Mesendoderm (in vitro differentiated cells): ENCODE measurements at regions not wholly inside any gene's neighbourhood (a gene's known extent, or its start where the extent isn't known, plus 50 kb on each side); places are given as distances from the start of the nearest gene placed in this dataset.

Experiments
- DNase-seq: peaks from one replicate; pipeline ENCODE4 v3.0.0; 2013
- H2AK5ac ChIP-seq: 2 replicates; pipeline ENCODE4 v1.6.1; 2013; ENCODE audit warnings: low read length, inconsistent platforms
- H2BK120ac ChIP-seq: 2 replicates; pipeline ENCODE4 v1.6.1; 2013; ENCODE audit warnings: low read depth, mild to moderate bottlenecking, low read length, moderate library complexity, mixed read lengths
- H2BK15ac ChIP-seq: replicated peaks from 2 replicates; pipeline ENCODE4 v1.6.1; 2013; ENCODE audit warnings: low read depth, mild to moderate bottlenecking, moderate library complexity
- H2BK5ac ChIP-seq: 2 replicates; pipeline ENCODE4 v1.6.1; 2013; ENCODE audit warnings: low read length, inconsistent platforms
- H3K18ac ChIP-seq: 2 replicates; pipeline ENCODE4 v1.6.1; 2013; ENCODE audit warnings: mild to moderate bottlenecking, low read length, mixed read lengths
- H3K23ac ChIP-seq: one replicate; pipeline ENCODE4 v1.6.1; 2013; ENCODE audit warnings: low read length
- H3K27ac ChIP-seq: 2 replicates; pipeline ENCODE4 v1.5.1; 2013; ENCODE audit warnings: low read depth, mild to moderate bottlenecking, inconsistent platforms, low read length, moderate library complexity
- H3K27me3 ChIP-seq: 2 replicates; pipeline ENCODE4 v1.6.1; 2013; ENCODE audit warnings: low read length, control low read depth, mild to moderate bottlenecking, inconsistent platforms; ENCODE audit not compliant: insufficient read depth, poor library complexity
- H3K36me3 ChIP-seq: 2 replicates; pipeline ENCODE4 v1.6.1; 2013; ENCODE audit warnings: low read length, inconsistent platforms; ENCODE audit not compliant: control insufficient read depth, insufficient read depth
- H3K4ac ChIP-seq: one replicate; pipeline ENCODE4 v1.6.1; 2013; ENCODE audit warnings: low read depth, mild to moderate bottlenecking, low read length, moderate library complexity
- H3K4me1 ChIP-seq: 2 replicates; pipeline ENCODE4 v1.6.1; 2013; ENCODE audit warnings: low read depth, low read length, inconsistent platforms; ENCODE audit not compliant: control insufficient read depth
- H3K4me2 ChIP-seq: 2 replicates; pipeline ENCODE4 v1.6.1; 2013; ENCODE audit warnings: low read length
- H3K4me3 ChIP-seq: 2 replicates; pipeline ENCODE4 v1.5.1; 2013; ENCODE audit warnings: mild to moderate bottlenecking, low read length
- H3K56ac ChIP-seq: one replicate; pipeline ENCODE4 v1.6.1; 2013; ENCODE audit warnings: low read length
- H3K79me1 ChIP-seq: 2 replicates; pipeline ENCODE4 v1.6.1; 2013; ENCODE audit warnings: low read length, inconsistent platforms
- H3K79me2 ChIP-seq: 2 replicates; pipeline ENCODE4 v1.6.1; 2013; ENCODE audit warnings: mild to moderate bottlenecking, low read length; ENCODE audit not compliant: control insufficient read depth, insufficient read depth
- H3K9ac ChIP-seq: 2 replicates; pipeline ENCODE4 v1.6.1; 2013; ENCODE audit warnings: low read length, inconsistent platforms
- H4K5ac ChIP-seq: one replicate; pipeline ENCODE4 v1.6.1; 2013; ENCODE audit warnings: low read length
- H4K8ac ChIP-seq: one replicate; pipeline ENCODE4 v1.6.1; 2013; ENCODE audit warnings: low read depth, mild to moderate bottlenecking, control low read depth, low read length, moderate library complexity
- WGBS: extraction: QIAGEN DNeasy Blood & Tissue Kit; methylation state at CpG from one replicate; pipeline ENCODE4 v1.1.7; 2013; ENCODE audit warnings: low lambda C conversion rate, missing lambda C conversion rate; ENCODE audit not compliant: insufficient coverage; ENCODE audit errors: extremely low coverage; 5-methylcytosine and 5-hydroxymethylcytosine counted together

DNA sequence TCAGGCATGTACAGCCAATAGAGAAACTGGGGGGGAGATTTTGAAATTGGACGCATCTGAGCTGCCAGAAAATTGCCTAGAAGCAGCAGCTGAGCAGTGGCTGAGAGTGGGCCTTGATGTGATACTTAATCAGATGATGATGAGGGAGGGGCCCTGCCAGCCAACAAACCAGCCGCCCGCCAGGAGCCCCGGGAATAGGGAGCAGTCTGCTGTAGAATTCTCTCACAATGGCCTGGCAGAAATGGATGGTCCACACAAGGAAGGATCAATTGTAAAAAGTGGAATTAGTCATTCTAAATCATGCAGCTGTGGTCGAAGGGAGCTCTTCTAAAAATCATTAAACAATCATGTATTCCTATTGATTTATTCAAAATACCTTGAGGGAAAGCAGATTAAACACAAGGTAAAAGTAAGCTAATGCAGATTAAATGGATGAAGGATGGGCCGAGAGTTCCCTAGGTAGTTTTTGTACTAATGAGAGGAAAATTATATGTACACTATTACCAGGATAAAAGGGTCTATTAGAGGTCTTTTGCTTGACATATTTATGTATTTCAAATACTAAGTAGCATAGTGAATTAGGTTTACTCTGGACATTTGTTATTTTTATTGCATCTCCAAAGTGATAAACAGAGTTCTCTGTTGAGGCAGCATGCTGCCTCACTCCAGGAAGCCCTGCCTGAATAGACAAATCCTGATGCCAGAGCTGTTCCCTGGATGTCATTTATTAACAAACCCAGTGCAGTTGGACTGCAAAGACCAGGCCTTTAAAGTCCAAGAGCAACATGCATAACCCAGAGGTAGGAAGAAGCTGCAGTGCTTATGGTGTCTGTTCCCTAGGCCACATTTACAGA lies 91.3 kb downstream of the NKX6-1 start:
- H3K27ac ChIP-seq, result no peak overlapping the region
- H3K4me3 ChIP-seq, result no peak overlapping the region

GRCh38 chr4:84403656-84404055 lies 95.4 kb downstream of the NKX6-1 start:
- no peak for DNase-seq

More for the DNA sequence above, 91.3 kb downstream of the NKX6-1 start:
- Histone ChIP-seq H2BK15ac (no peak overlapping the region), H3K36me3 (no peaks in the 10 kb centered on the region), H3K27me3 (no peaks in the 10 kb centered on the region), H3K18ac (no peak overlapping the region), H3K56ac (no peak overlapping the region), H2BK5ac (no peak overlapping the region), H3K9ac (no peak overlapping the region), H3K4ac (no peak overlapping the region), H2BK120ac (no peak overlapping the region), H2AK5ac (no peak overlapping the region), H4K8ac (no peak overlapping the region), H3K23ac (no peak overlapping the region), H3K79me2 (no peaks in the 10 kb centered on the region), H3K79me1 (no peaks in the 10 kb centered on the region), H4K5ac (no peak overlapping the region), H3K4me2 (no peak overlapping the region), H3K4me1 (no peaks in the 10 kb centered on the region)
- no CpG with 5 or more reads among the region's 6 CpGs for WGBS
- DNase-seq, result no peak

DNA sequence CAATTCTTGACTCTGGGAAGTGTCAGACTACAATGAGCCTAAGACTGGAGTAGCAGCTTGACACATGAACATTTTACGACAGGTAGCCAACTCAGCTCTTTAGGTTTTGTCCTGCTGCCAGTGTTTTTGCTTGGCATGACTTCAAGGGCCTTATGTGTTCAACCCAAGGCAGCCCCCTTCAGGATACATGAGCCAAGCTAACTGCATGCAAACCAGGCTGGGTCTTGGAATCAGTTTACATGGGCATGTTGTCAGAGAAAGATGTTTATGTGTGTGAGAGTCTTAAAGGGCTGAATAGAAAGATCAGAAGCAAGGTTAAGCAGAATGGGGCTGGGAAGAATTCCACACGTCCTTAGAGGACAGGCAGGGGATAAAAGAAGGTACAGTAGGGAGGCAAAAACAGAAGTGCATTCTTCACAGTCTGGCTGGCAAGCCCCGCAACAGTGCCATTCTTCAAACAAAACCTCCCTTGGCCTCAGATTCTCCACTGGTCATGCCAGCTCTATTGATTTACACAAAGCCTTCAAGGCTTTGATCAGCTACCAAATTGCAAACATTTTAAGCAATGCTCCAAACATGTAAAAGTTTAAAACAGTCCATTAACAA lies 97.3 kb downstream of the NKX6-1 start:
- no peak overlapping the region for H2AK5ac ChIP-seq
- H3K23ac ChIP-seq, result no peak overlapping the region
- H3K18ac ChIP-seq, result no peak overlapping the region
- no peak overlapping the region for H2BK120ac ChIP-seq
- no peak for DNase-seq
- H2BK5ac ChIP-seq, result no peak overlapping the region
- H3K4me2 ChIP-seq, result no peak overlapping the region
- H3K79me1 ChIP-seq, result no peaks in the 10 kb centered on the region
- no peak overlapping the region for H3K4ac ChIP-seq
- H2BK15ac ChIP-seq, result no peak overlapping the region
- H3K4me1 ChIP-seq, result no peaks in the 10 kb centered on the region
- H4K5ac ChIP-seq, result no peak overlapping the region
- no CpG with 5 or more reads among the region's 3 CpGs for WGBS
- H3K27ac ChIP-seq, result no peak overlapping the region
- no peak overlapping the region for H3K56ac ChIP-seq
- no peaks in the 10 kb centered on the region for H3K27me3 ChIP-seq
- H3K36me3 ChIP-seq, result no peaks in the 10 kb centered on the region
- no peak overlapping the region for H4K8ac ChIP-seq
- no peaks in the 10 kb centered on the region for H3K79me2 ChIP-seq
- H3K4me3 ChIP-seq, result no peak overlapping the region
- H3K9ac ChIP-seq, result no peak overlapping the region

More at GRCh38 chr4:84403656-84404055, 95.4 kb downstream of the NKX6-1 start:
- Histone ChIP-seq H3K4me3 (no peak overlapping the region), H3K56ac (no peak overlapping the region), H3K4me1 (no peaks in the 10 kb centered on the region), H2BK5ac (no peak overlapping the region), H3K36me3 (no peaks in the 10 kb centered on the region), H3K4ac (no peak overlapping the region), H3K9ac (no peak overlapping the region), H3K18ac (no peak overlapping the region), H3K27ac (no peak overlapping the region), H3K4me2 (no peak overlapping the region), H4K8ac (no peak overlapping the region), H4K5ac (no peak overlapping the region), H2BK120ac (no peak overlapping the region), H3K79me1 (no peaks in the 10 kb centered on the region), H3K27me3 (no peaks in the 10 kb centered on the region), H3K79me2 (no peaks in the 10 kb centered on the region), H3K23ac (no peak overlapping the region), H2AK5ac (no peak overlapping the region), H2BK15ac (no peak overlapping the region)
- WGBS, result no CpG with 5 or more reads among the region's 4 CpGs

- no peak overlapping the region for H4K8ac ChIP-seq
- H3K9ac ChIP-seq, result no peak overlapping the region
- no peak overlapping the region for H3K23ac ChIP-seq
- H3K4me2 ChIP-seq, result no peak overlapping the region
- no peak overlapping the region for H3K27ac ChIP-seq
- no CpG with 5 or more reads among the region's 3 CpGs for WGBS
- H3K56ac ChIP-seq, result no peak overlapping the region
- H3K27me3 ChIP-seq, result no peaks in the 10 kb centered on the region
- H3K79me2 ChIP-seq, result no peaks in the 10 kb centered on the region
- H2BK5ac ChIP-seq, result no peak overlapping the region
- no peak overlapping the region for H3K4ac ChIP-seq
- H2BK15ac ChIP-seq, result no peak overlapping the region
- H4K5ac ChIP-seq, result no peak overlapping the region
- no peaks in the 10 kb centered on the region for H3K36me3 ChIP-seq
- H2BK120ac ChIP-seq, result no peak overlapping the region
- no peak overlapping the region for H3K4me3 ChIP-seq
- no peaks in the 10 kb centered on the region for H3K4me1 ChIP-seq
- H3K18ac ChIP-seq, result no peak overlapping the region
- no peak for DNase-seq
- H2AK5ac ChIP-seq, result no peak overlapping the region
- no peaks in the 10 kb centered on the region for H3K79me1 ChIP-seq
Observed at GRCh38 chr4:84394386-84394785, 104.7 kb downstream of the NKX6-1 start.

DNA sequence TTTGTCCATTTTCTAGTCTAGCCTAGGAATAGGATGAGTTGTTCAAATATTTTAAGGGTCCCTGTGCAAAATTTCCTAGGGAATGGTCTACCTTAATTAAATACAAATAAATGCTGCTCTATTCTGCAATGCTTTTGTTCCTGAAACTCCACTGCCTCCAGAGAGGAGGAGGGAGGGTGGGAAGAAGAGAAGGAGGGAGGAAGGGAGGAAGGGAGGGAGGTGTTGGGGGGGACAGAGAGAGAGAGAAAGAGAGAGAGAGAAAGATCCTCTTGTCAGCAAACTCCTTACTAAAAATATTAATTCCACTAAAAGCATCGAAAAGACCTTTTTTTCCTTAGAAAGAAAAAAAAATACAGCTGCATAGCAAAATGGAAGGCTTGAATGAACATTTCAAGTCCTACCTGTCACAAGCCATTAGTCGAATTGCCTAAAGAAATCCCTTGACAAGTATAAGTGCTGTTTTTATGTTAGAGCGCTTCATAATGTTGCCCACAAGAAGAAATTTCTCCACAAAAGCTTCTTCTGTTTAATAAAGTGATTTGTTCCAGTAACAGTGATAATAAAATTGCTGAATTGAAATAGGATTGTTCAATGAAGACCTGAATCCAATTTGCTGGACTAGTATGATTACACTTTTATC lies 106.0 kb downstream of the NKX6-1 start:
- H3K4me2 ChIP-seq, result no peak overlapping the region
- WGBS, result no CpG with 5 or more reads among the region's 3 CpGs
- no peak overlapping the region for H2BK5ac ChIP-seq
- H3K27ac ChIP-seq, result no peak overlapping the region
- H3K56ac ChIP-seq, result no peak overlapping the region
- H3K27me3 ChIP-seq, result no peaks in the 10 kb centered on the region
- no peaks in the 10 kb centered on the region for H3K4me1 ChIP-seq
- no peak overlapping the region for H4K5ac ChIP-seq
- H2BK15ac ChIP-seq, result no peak overlapping the region
- no peak overlapping the region for H3K23ac ChIP-seq
- H3K4ac ChIP-seq, result no peak overlapping the region
- H3K79me1 ChIP-seq, result no peaks in the 10 kb centered on the region
- no peak overlapping the region for H3K18ac ChIP-seq
- no peak overlapping the region for H2AK5ac ChIP-seq
- no peak overlapping the region for H3K4me3 ChIP-seq
- DNase-seq, result no peak
- no peaks in the 10 kb centered on the region for H3K36me3 ChIP-seq
- no peak overlapping the region for H3K9ac ChIP-seq
- H4K8ac ChIP-seq, result no peak overlapping the region
- no peaks in the 10 kb centered on the region for H3K79me2 ChIP-seq
- no peak overlapping the region for H2BK120ac ChIP-seq
